Astrocyte (in vitro differentiated cells and primary cell): ENCODE measurements at regions not wholly inside any gene's neighbourhood (a gene's known extent, or its start where the extent isn't known, plus 50 kb on each side); places are given as distances from the start of the nearest gene placed in this dataset.

Experiments used
- DNase-seq: peaks from one replicate; pipeline ENCODE4 v3.0.0-alpha.2; 2010; ENCODE audit warnings: low read depth
- FAIRE-seq: peaks from 2 replicates; lab custom pipeline; 2011; peaks lifted over from hg19 to GRCh38; lab: Jason Lieb, UNC
- H2AFZ ChIP-seq: 2 replicates; pipeline ENCODE4 v1.6.0; 2012; ENCODE audit warnings: low read depth, low read length, inconsistent platforms
- H3K27ac ChIP-seq: 2 replicates; pipeline ENCODE4 v1.5.1; 2011; ENCODE audit warnings: low read depth, low read length, inconsistent platforms
- H3K27me3 ChIP-seq: 2 replicates; pipeline ENCODE4 v1.6.0; 2011; ENCODE audit warnings: low read length, inconsistent platforms; ENCODE audit not compliant: insufficient read depth
- H3K36me3 ChIP-seq: 2 replicates; pipeline ENCODE4 v1.5.1; 2011; ENCODE audit warnings: low read length, inconsistent platforms; ENCODE audit not compliant: insufficient read depth
- H3K4me1 ChIP-seq: 2 replicates; pipeline ENCODE4 v1.5.1; 2011; ENCODE audit warnings: low read length, inconsistent platforms; ENCODE audit not compliant: insufficient read depth
- H3K4me2 ChIP-seq: 2 replicates; pipeline ENCODE4 v1.6.0; 2012; ENCODE audit warnings: low read length, inconsistent platforms
- H3K4me3 ChIP-seq: 2 replicates; pipeline ENCODE4 v1.5.1; 2011; ENCODE audit warnings: low read depth, mild to moderate bottlenecking, low read length, inconsistent platforms; ENCODE audit not compliant: insufficient read depth
- H3K79me2 ChIP-seq: 2 replicates; pipeline ENCODE4 v1.6.0; 2012; ENCODE audit warnings: mild to moderate bottlenecking, low read length, inconsistent platforms; ENCODE audit not compliant: insufficient read depth
- H3K9ac ChIP-seq: 2 replicates; pipeline ENCODE4 v1.6.0; 2012; ENCODE audit warnings: mild to moderate bottlenecking, low read length, inconsistent platforms
- H3K9me3 ChIP-seq: 2 replicates; pipeline ENCODE4 v1.5.1; 2012; ENCODE audit warnings: low read depth, mild to moderate bottlenecking, low read length, inconsistent platforms; ENCODE audit not compliant: insufficient read depth
- H4K20me1 ChIP-seq: 2 replicates; pipeline ENCODE4 v1.6.0; 2012; ENCODE audit warnings: low read length, inconsistent platforms; ENCODE audit not compliant: insufficient read depth
- H3K27ac Mint-ChIP-seq: one replicate; pipeline ENCODE4 v1.8.0; 2021; ENCODE audit warnings: mild to moderate bottlenecking, mixed read lengths; ENCODE audit not compliant: unreplicated experiment
- H3K27me3 Mint-ChIP-seq: one replicate; pipeline ENCODE4 v1.8.0; 2021; ENCODE audit warnings: low read depth, mixed read lengths; ENCODE audit not compliant: unreplicated experiment
- H3K36me3 Mint-ChIP-seq: one replicate; pipeline ENCODE4 v1.8.0; 2021; ENCODE audit warnings: low read depth, mixed read lengths; ENCODE audit not compliant: unreplicated experiment
- H3K4me1 Mint-ChIP-seq: one replicate; pipeline ENCODE4 v1.8.0; 2021; ENCODE audit warnings: low read depth, mixed read lengths; ENCODE audit not compliant: unreplicated experiment
- H3K4me3 Mint-ChIP-seq: one replicate; pipeline ENCODE4 v1.8.0; 2021; ENCODE audit warnings: mild to moderate bottlenecking, moderate library complexity, mixed read lengths; ENCODE audit not compliant: unreplicated experiment
- H3K9me3 Mint-ChIP-seq: one replicate; pipeline ENCODE4 v1.8.0; 2021; ENCODE audit warnings: mild to moderate bottlenecking, mixed read lengths; ENCODE audit not compliant: unreplicated experiment
- EZH2 ChIP-seq: IDR thresholded peaks from 2 replicates; pipeline ENCODE4 v1.6.1; 2012; ENCODE audit warnings: mild to moderate bottlenecking, low read length, inconsistent platforms; ENCODE audit not compliant: insufficient read depth
- TF ChIP-seq, protein P1 (sequence below): IDR thresholded peaks from 2 replicates; pipeline ENCODE4 v1.5.1; 2011; ENCODE audit warnings: low read depth, mild to moderate bottlenecking, inconsistent platforms, low read length, moderate library complexity; ENCODE audit not compliant: insufficient read depth

DNA sequence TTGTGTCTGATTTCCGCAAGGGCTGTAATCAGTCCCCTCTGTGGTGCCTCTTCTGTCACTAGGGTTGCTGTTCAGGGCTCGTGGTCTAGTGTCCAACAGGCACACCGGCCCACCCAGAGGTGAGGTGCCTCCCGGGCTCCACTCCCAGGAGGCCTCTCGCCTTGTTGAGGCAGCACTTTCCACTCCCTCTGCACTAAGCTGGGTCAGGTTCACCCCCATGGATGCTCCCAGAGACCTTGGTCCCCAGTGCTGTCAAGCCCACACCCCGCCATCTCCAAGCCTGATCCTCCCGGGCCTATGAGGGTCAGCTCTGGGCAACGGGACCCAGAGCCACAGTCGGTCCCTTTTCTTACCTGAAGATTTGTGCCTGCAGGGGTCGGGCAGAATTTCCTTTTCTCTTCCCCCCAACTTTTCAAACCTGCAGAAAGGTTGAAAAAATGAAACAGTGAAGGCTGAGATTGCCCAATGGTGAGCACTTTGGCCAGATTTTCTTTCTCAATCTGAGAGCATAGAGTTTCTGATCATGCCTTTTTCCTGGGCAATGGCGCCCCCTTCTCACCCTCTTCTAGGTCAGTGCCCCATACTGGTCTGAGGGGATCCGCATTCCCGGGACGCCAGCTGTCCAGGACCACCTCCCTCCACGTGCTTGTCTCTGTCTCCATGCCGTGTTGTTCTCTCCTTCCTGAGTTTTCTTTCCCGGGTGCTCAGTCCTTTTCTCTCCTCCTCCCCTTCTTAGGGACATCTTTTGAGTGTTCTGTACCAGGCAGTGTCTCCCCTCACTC is 148.0 kb downstream of the ASB1 start:
- Histone ChIP-seq H3K9me3 (no peaks in the 10 kb centered on the region), H3K4me2 (no peak overlapping the region), H4K20me1 (no peaks in the 10 kb centered on the region), H3K4me1 (no peaks in the 10 kb centered on the region), H3K4me3 (no peak overlapping the region), H3K27me3 (peaks cover 3% of the 10 kb centered on the region), H3K9ac (no peak overlapping the region), H3K79me2 (no peaks in the 10 kb centered on the region), H2AFZ (no peak overlapping the region), H3K27ac (no peak overlapping the region), H3K36me3 (no peaks in the 10 kb centered on the region)
- H3K4me1 Mint-ChIP-seq = no peaks in the 10 kb centered on the region
- H3K9me3 Mint-ChIP-seq = peaks cover 4% of the 10 kb centered on the region
- TF ChIP-seq, protein P1, sequence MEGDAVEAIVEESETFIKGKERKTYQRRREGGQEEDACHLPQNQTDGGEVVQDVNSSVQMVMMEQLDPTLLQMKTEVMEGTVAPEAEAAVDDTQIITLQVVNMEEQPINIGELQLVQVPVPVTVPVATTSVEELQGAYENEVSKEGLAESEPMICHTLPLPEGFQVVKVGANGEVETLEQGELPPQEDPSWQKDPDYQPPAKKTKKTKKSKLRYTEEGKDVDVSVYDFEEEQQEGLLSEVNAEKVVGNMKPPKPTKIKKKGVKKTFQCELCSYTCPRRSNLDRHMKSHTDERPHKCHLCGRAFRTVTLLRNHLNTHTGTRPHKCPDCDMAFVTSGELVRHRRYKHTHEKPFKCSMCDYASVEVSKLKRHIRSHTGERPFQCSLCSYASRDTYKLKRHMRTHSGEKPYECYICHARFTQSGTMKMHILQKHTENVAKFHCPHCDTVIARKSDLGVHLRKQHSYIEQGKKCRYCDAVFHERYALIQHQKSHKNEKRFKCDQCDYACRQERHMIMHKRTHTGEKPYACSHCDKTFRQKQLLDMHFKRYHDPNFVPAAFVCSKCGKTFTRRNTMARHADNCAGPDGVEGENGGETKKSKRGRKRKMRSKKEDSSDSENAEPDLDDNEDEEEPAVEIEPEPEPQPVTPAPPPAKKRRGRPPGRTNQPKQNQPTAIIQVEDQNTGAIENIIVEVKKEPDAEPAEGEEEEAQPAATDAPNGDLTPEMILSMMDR = no peak
- no peak for TF ChIP-seq EZH2
- no peaks in the 10 kb centered on the region for H3K36me3 Mint-ChIP-seq
- no peak overlapping the region for H3K27ac Mint-ChIP-seq
- no peak for DNase-seq
- H3K4me3 Mint-ChIP-seq = no peak overlapping the region
- H3K27me3 Mint-ChIP-seq = peaks cover 15% of the 10 kb centered on the region
- no peak for FAIRE-seq

DNA sequence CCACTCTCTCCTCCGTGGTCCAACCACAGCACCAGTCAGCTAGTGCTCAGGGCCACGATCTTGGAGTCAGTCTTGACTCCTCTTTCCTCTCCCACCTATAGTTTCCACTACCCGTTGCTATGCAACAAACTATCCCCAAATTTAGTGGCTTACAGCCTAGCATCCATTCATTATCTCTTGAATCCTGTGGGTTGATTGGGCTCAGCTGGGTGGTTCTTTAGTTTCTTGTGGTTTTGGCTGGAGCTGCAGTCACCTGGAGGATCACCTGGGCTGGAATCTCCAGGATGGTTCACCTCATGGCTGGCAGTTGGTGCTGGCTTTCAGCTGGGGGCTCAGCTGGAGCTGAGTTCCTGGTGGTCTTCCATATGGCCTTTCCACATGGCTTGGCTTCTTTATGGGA is 149.9 kb downstream of the ASB1 start:
- H3K27ac ChIP-seq = no peak overlapping the region
- H3K9ac ChIP-seq = no peak overlapping the region
- no peak overlapping the region for H3K4me2 ChIP-seq
- no peaks in the 10 kb centered on the region for H3K36me3 ChIP-seq
- no peak overlapping the region for H3K4me3 ChIP-seq
- no peaks in the 10 kb centered on the region for H3K79me2 ChIP-seq
- no peak for TF ChIP-seq EZH2
- TF ChIP-seq, protein P1 = no peak
- Mint-ChIP-seq H3K36me3 (no peaks in the 10 kb centered on the region), H3K27ac (no peak overlapping the region), H3K9me3 (peaks cover 2% of the 10 kb centered on the region), H3K4me1 (no peaks in the 10 kb centered on the region), H3K27me3 (peaks cover 19% of the 10 kb centered on the region), H3K4me3 (no peak overlapping the region)
- H2AFZ ChIP-seq = no peak overlapping the region
- DNase-seq (no peak), FAIRE-seq (no peak)
- H3K4me1 ChIP-seq = no peaks in the 10 kb centered on the region
- H3K27me3 ChIP-seq = peaks cover 3% of the 10 kb centered on the region
- no peaks in the 10 kb centered on the region for H4K20me1 ChIP-seq
- no peaks in the 10 kb centered on the region for H3K9me3 ChIP-seq

DNA sequence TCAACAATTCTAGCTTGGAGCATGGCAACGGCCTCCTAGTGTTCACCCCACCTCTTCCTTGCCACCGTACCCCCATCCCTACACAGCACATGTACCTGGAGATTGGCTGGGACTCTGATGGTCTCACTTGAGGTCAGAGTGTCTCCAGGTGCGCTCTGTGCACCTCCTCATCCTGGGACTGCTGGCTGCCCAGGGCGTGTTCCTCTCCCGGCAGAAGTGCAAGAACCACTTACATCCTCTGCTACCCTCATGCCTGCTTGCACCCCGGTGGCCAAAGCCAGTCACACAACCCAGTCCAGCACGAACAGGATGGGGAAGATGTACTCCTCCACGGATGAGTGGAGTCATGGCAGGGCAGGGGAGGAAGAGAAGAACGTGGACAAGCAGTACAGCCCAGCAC is 151.5 kb downstream of the ASB1 start:
- Histone ChIP-seq H3K4me3 (no peak overlapping the region), H4K20me1 (no peaks in the 10 kb centered on the region), H3K79me2 (no peaks in the 10 kb centered on the region), H3K4me2 (no peak overlapping the region), H3K27ac (no peak overlapping the region), H3K27me3 (peaks cover 3% of the 10 kb centered on the region), H2AFZ (no peak overlapping the region), H3K36me3 (no peaks in the 10 kb centered on the region), H3K9ac (no peak overlapping the region), H3K4me1 (no peaks in the 10 kb centered on the region), H3K9me3 (no peaks in the 10 kb centered on the region)
- Mint-ChIP-seq H3K36me3 (no peaks in the 10 kb centered on the region), H3K9me3 (peaks cover 4% of the 10 kb centered on the region), H3K27me3 (peaks cover 19% of the 10 kb centered on the region), H3K27ac (no peak overlapping the region), H3K4me3 (no peak overlapping the region), H3K4me1 (no peaks in the 10 kb centered on the region)
- DNase-seq = no peak
- no peak for FAIRE-seq
- TF ChIP-seq, protein P1 = no peak
- TF ChIP-seq EZH2 = no peak
